Ovary (tissue), 3 donors: ENCODE measurements at regions not wholly inside any gene's neighbourhood (a gene's known extent, or its start where the extent isn't known, plus 50 kb on each side); places are given as distances from the start of the nearest gene placed in this dataset.

Experiments
- CTCF ChIP-seq, 3 donors: fragments of 450-650 bp in 2 of 3; fragments of 200-600 bp in 1 of 3; IDR thresholded peaks; one replicate each; pipeline versions ENCODE4 v1.5.1 to v1.8.0; 2016 to 2022; ENCODE audit warnings: antibody characterized with exemption in 3 of 3, mild to moderate bottlenecking in 1 of 3
- EP300 ChIP-seq: sonication (generic); formaldehyde crosslinking; IDR thresholded peaks from one replicate; pipeline ENCODE4 v1.6.1; 2017; ENCODE audit warnings: antibody characterized with exemption
- donor health status: DM: no; HTN: no; CAD: no.

DNA sequence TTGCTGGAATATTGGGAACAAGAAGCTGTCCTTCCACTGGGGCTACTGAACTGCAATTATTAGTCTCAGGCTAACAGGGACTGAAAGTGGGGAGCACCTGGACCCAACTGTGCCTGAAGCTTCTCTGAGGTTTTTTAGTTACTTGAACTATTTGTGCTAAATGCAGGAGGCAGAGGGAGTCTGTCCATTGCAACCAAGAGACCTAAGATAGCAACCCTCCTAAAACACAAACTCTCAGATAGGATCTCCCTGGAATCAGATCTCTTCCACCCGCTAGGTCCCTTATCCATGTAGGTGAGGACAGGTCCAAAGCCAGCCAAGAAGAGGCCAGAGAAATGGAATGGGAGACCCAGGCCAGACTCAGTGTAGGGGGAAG, 58.1 kb downstream of the NCOR2 start:
- TF ChIP-seq EP300 (no peak), CTCF (IDR thresholded peaks at IDR 0.05) (no peak)
